Islet of Langerhans (tissue), 1 donor: ENCODE measurements at regions not wholly inside any gene's neighbourhood (a gene's known extent, or its start where the extent isn't known, plus 50 kb on each side); places are given as distances from the start of the nearest gene placed in this dataset.
"Not testable (repeated sequence)": the region's sequence is repeated elsewhere in the genome, so short reads cannot be mapped to it uniquely, and the experiment has no call there.

Experiments used
- FAIRE-seq: peaks from one replicate; lab custom pipeline; 2011; peaks lifted over from hg19 to GRCh38; lab: Jason Lieb, UNC

GRCh38 chr4:74544655-74545361 is 99.9 kb downstream of the AREG start:
- no peak for FAIRE-seq

GRCh38 chr4:74545448-74545847 is 100.5 kb downstream of the AREG start:
- no peak for FAIRE-seq

GRCh38 chr4:74546057-74546456 is 101.1 kb downstream of the AREG start:
- FAIRE-seq, result no peak

GRCh38 chr4:74547042-74547441 is 102.1 kb downstream of the AREG start:
- no peak for FAIRE-seq

GRCh38 chr4:74548561-74548960 is 103.6 kb downstream of the AREG start:
- no peak for FAIRE-seq

GRCh38 chr4:74549936-74550335 is 105.0 kb downstream of the AREG start:
- no peak for FAIRE-seq

GRCh38 chr4:74555231-74555630 is 110.3 kb downstream of the AREG start:
- FAIRE-seq, result no peak

GRCh38 chr4:74555843-74556242 is 110.9 kb downstream of the AREG start:
- no peak for FAIRE-seq

- FAIRE-seq, result no peak
These were observed 114.9 kb downstream of the AREG start for GRCh38 chr4:74559853-74560252.

- FAIRE-seq, result no peak
These were observed 123.0 kb downstream of the AREG start for GRCh38 chr4:74567981-74568380.

- no peak for FAIRE-seq
These were observed 125.2 kb downstream of the AREG start for GRCh38 chr4:74570095-74570494.

GRCh38 chr4:74578329-74578728 is 133.4 kb downstream of the AREG start:
- no peak for FAIRE-seq

GRCh38 chr4:74578865-74579264 is 133.9 kb downstream of the AREG start:
- FAIRE-seq, result not testable (repeated sequence)

- no peak for FAIRE-seq
These were observed 138.3 kb downstream of the AREG start for GRCh38 chr4:74583089-74583700.

- no peak for FAIRE-seq
These were observed 138.8 kb downstream of the AREG start for GRCh38 chr4:74583757-74584156.

GRCh38 chr4:74588350-74588749 is 143.4 kb downstream of the AREG start:
- FAIRE-seq, result no peak

GRCh38 chr4:74590476-74590875 is 145.5 kb downstream of the AREG start:
- FAIRE-seq, result no peak

- FAIRE-seq, result no peak
These were observed 153.8 kb downstream of the AREG start for GRCh38 chr4:74598611-74599325.

- no peak for FAIRE-seq
These were observed 158.2 kb downstream of the AREG start for GRCh38 chr4:74603186-74603585.

- no peak for FAIRE-seq
These were observed 163.4 kb downstream of the AREG start for GRCh38 chr4:74608151-74608949.

GRCh38 chr4:74610491-74610890 is 165.6 kb downstream of the AREG start:
- no peak for FAIRE-seq

- FAIRE-seq, result no peak
These were observed 167.9 kb downstream of the AREG start for GRCh38 chr4:74612837-74613236.

GRCh38 chr4:74613266-74613665 is 168.3 kb downstream of the AREG start:
- no peak for FAIRE-seq
